ENCODE measurements at regions not wholly inside any gene's neighbourhood (a gene's known extent, or its start where the extent isn't known, plus 50 kb on each side); places are given as distances from the start of the nearest gene placed in this dataset.
"Not testable (repeated sequence)": the region's sequence is repeated elsewhere in the genome, so short reads cannot be mapped to it uniquely, and the experiment has no call there.

- no peak for DNase-seq
Observed at GRCh38 chr6:134599079-134599478, 281.2 kb upstream of the SGK1 start.

DNA sequence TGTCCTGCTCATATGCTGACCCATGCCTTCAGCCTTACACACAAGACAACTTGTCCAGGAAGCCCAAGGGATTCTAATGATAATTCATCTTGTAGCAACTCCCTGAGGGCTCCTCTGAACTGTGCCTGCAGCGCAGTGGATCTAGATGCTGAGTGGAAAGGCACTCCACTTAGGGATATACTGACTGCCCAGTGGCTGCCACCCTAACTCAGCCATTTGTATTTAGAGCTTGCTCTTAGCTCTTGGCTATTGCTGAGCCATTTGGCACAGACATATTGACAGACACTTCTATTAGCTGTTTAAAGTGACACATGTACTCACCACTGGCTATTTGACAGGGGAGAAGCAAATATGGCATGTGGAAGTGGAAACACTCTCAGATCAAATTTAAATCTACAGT, 278.3 kb upstream of the SGK1 start:
- no peak for DNase-seq

GRCh38 chr6:134594881-134595280, 277.0 kb upstream of the SGK1 start:
- DNase-seq, result no peak

DNA sequence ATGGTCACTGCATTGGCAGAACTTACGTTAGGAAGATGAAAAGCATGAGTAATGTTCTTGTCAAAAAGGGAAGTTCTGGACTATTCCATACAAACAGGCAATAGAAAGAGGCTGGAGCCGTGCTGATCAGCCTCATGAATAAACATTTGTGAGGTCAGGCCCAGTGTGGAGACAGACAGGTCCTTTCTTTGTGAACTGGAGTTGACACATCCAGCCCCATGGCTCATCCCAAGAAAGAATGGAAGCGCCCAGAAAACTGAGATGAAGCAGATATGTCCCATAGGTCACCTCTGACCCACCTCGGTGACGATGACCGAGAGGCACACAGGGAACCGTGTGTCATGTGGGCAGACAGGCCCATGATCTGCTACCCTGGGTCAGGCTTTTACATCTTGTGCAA, 276.0 kb upstream of the SGK1 start:
- no peak for DNase-seq

GRCh38 chr6:134593442-134593841, 275.5 kb upstream of the SGK1 start:
- no peak for DNase-seq

DNA sequence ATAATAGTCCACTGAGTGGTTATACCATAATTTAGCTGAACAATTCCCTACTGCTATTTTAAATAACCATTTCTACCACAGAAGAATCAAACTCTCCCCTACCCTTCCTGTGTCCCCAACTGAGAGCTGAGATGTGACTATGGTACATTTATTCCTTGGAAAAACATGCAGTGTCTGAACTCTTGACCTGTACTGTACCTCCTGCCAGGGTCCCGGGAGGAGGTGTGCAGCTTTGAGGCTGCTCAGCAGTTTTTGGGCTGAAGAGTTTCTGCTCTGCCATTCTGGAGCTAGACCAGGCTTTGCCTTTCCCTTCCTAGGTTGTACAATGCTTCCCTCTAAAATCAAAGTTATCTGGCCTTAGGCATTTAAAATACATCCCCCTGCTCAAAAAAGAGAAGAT, 275.1 kb upstream of the SGK1 start:
- no peak for DNase-seq

DNA sequence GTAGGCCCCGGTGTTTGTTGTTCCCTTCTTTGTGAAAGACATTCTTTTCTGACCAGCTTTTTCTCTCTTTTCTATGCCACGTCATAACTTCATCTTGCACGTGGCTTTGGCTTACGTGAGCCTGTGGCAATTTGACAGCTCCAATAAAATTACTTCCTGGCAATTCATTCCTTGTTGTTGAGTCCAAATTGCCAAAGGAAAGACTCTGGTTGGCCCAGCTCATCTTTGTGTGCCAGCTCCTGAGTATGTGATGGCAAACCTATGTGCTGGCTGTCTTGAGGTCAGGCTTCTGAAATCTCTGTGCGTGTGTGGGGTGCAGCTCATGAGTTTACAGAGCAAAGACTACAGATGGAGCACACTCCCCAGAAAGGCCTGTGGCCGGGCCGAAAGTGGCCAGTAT, 272.5 kb upstream of the SGK1 start:
- no peak for DNase-seq

DNA sequence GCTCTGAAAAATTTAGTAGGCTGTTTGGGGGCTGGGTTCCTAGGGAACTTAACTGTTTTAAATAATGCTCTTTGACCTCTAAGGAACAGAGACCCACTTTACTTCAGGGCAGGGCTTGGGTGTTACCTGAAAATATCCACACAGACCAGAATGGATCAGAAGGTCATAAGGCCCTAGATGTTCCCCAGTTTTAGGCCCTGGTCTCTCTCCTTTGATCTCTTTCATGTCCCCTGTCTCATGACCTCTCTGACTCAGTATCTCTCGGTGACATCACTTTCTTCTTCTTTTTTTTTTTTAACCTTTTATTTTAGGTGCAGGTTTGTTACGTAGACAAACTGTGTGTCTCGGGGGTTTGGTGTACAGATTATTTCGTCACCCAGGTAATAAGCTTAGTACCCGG, 272.1 kb upstream of the SGK1 start:
- DNase-seq, result no peak

DNA sequence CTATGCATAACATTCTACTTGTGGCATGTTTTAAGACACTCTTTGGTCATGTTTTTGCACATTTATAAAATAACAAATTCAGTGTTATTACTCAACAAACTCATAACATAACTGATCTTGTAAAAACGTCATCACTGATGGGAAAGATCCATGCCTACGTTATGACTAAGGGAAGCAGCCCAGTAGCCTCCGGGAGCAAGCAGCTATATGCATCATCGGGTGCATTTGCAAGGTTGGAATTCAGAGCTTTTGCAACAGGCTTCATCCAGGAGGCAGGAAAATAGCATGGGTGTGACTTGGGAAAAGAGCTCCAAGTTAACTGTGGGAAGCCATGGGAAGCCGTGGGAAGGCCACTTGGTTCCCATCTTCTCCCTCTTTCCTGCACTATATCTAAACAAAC, 271.6 kb upstream of the SGK1 start:
- DNase-seq, result no peak

GRCh38 chr6:134588267-134588666, 270.4 kb upstream of the SGK1 start:
- DNase-seq, result no peak

- DNase-seq, result no peak
Observed at GRCh38 chr6:134585517-134585873, 267.6 kb upstream of the SGK1 start.

GRCh38 chr6:134584847-134585516, 267.1 kb upstream of the SGK1 start:
- DNase-seq, result no peak

- no peak for DNase-seq
Observed at GRCh38 chr6:134577998-134578397, 260.1 kb upstream of the SGK1 start.

GRCh38 chr6:134575221-134575620, 257.3 kb upstream of the SGK1 start:
- no peak for DNase-seq

DNA sequence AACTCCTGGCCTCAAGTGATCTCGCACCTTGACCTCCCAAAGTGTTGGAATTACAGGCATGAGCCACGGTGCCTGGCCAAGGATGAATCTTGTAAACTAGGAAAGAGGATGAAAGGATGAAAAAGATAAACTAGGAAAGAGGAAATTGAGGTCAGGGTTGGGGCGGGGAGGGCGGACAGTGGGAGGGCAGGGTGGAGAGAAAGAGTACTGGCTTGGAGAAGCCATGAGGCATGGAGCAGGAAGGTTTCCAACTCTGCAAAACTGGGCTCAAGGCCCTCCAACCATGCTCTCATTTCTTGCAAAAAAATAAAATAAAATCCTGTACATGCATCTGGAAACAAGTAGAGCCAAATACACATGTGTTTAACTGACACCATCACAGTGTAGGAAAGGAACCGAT, 256.6 kb upstream of the SGK1 start:
- DNase-seq, result no peak

DNA sequence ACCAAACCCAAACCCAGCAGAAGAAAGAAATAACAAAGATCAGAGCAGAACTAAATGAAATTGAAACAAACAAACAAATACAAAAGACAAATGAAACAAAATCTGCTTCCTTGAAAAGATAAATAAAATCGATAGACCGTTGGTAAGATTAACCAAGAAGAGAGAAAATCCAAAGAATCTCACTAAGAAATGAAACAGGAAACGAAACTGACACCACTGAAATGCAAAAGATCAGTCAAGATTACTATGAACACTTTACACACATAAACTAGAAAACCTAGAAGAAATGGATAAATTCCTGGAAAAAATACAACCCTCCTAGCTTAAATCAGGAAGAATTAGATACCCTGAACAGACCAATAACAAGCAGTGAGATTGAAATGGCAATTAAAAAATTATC, 252.1 kb upstream of the SGK1 start:
- not testable (repeated sequence) for DNase-seq

GRCh38 chr6:134564705-134565104, 246.8 kb upstream of the SGK1 start:
- peak; percentile 66 for DNase-seq

GRCh38 chr6:134560019-134560418, 242.1 kb upstream of the SGK1 start:
- no peak for DNase-seq

DNA sequence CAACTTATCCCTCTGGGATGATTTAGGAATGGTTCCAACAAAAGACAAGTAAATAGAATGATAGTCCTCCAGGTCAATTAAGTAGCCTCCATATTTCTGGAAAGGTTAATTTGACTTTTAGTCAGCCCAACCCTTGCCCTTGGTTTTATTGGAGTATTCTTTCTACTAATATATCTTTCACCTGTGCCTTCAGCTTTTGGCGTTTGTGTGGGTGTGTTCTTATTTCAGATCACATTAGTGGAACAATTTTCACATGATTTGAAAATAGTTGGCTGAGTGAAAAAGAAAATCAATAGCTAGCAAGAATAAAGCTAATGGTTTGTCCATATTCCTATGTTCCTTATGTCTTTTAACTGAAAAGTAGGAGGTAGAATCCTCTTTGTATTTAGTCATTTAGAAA, 239.6 kb upstream of the SGK1 start:
- no peak for DNase-seq

DNA sequence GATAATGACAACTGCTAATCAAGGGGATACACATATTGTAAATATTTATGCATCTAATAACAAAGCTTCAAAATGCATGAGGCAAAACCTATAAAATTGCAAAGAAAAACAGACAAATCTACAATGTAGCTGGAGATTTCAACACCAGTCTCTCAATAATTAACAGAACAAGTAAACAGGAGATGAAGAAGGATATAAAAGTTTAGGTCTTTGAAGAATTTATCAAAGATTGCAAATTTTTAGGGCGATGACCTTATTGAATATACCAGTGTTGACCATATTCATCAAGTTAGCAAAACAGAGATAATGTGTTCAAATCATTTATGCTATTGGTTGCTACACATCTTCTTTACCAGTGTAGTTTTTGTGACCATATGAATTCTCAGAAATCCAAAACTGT, 237.8 kb upstream of the SGK1 start:
- DNase-seq, result no peak

- DNase-seq, result no peak
Observed at GRCh38 chr6:134553936-134554335, 236.0 kb upstream of the SGK1 start.

DNA sequence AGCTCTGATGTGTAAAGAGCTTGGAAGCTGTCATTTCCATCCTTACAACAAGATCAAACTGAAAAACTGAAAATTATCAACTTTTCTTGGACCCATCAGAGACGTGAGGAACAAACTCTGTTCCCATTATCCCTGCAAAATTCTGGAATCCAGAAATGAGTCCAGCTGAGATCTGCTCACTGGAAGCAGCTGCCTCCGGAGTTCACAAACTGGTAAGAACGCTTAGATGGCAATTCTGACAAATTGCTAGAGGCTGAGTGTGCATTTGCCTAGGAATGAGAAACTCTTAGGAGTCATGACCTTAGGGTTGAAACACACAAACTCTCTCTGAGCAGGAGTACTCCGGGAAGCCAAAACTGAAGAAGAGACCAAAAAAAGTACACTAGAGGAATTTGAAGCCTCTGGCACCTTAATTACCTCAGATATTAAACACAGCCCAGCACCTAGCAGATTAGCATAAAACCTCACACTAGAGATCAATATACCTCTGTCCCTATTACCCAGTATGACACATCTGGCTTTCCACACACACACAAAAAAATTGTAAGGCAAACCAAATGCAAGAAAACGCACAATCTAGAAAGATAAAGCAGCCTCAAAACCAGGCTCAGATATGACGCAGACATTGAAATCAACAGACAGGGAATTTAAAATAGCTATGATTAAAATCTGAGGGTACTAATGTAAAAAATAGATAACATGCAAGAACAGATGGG, 233.5 kb upstream of the SGK1 start:
- no peak for DNase-seq

DNA sequence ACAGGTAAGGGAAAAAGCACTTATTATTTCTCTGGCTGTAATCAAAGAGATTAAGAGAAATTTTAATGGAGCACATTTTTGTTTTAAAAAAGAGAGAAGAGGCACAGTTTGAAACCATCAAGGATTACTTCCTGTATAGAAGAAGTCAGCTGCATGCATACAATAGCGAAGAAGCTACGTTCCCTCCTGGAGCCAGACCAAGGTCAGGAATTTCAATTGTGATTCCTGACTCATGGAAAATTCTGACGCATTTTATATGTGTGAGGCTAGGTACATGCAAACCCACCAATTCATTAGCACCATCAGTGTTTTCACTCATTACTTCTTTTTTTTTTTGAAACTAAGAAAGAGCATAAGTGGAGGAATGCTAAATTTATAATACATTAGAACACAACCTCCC, 232.7 kb upstream of the SGK1 start:
- no peak for DNase-seq

GRCh38 chr6:134549854-134550253, 231.9 kb upstream of the SGK1 start:
- DNase-seq, result no peak

Data from NCI-H1092 (cell line).